Mucosa of rectum (tissue), 2 donors: ENCODE measurements at regions not wholly inside any gene's neighbourhood (a gene's known extent, or its start where the extent isn't known, plus 50 kb on each side); places are given as distances from the start of the nearest gene placed in this dataset.
"Not testable (repeated sequence)": the region's sequence is repeated elsewhere in the genome, so short reads cannot be mapped to it uniquely, and the experiment has no call there.

Source experiments
- H3K27ac ChIP-seq, 2 donors: one replicate each; pipeline ENCODE4 v1.7.0; 2013; ENCODE audit warnings: inconsistent platforms in 2 of 2, low read depth in 2 of 2, low read length in 2 of 2
- H3K27me3 ChIP-seq, 2 donors: one replicate each; pipeline ENCODE4 v1.7.0; 2013; ENCODE audit warnings: low read length in 2 of 2; ENCODE audit not compliant: control insufficient read depth in 2 of 2, insufficient read depth in 2 of 2
- H3K36me3 ChIP-seq, 2 donors: one replicate each; pipeline ENCODE4 v1.7.0; 2013; ENCODE audit warnings: low read length in 2 of 2; ENCODE audit not compliant: control insufficient read depth in 2 of 2, insufficient read depth in 2 of 2
- H3K4me1 ChIP-seq, 2 donors: one replicate each; pipeline ENCODE4 v1.7.0; 2013; ENCODE audit warnings: low read length in 2 of 2, mild to moderate bottlenecking in 1 of 2; ENCODE audit not compliant: control insufficient read depth in 2 of 2, insufficient read depth in 2 of 2
- H3K4me3 ChIP-seq, 2 donors: one replicate each; pipeline ENCODE4 v1.7.0; 2013; ENCODE audit warnings: low read length in 2 of 2
- H3K9ac ChIP-seq, 2 donors: one replicate each; pipeline ENCODE4 v1.7.0; 2013; ENCODE audit warnings: low read length in 2 of 2, low read depth in 1 of 2, mild to moderate bottlenecking in 1 of 2
- H3K9me3 ChIP-seq, 2 donors: one replicate each; pipeline ENCODE4 v1.7.0; 2013; ENCODE audit warnings: low read length in 2 of 2; ENCODE audit not compliant: control insufficient read depth in 2 of 2
- donor health status: healthy.
- donor health status: Normal muscosa, but diverticular disease.

DNA sequence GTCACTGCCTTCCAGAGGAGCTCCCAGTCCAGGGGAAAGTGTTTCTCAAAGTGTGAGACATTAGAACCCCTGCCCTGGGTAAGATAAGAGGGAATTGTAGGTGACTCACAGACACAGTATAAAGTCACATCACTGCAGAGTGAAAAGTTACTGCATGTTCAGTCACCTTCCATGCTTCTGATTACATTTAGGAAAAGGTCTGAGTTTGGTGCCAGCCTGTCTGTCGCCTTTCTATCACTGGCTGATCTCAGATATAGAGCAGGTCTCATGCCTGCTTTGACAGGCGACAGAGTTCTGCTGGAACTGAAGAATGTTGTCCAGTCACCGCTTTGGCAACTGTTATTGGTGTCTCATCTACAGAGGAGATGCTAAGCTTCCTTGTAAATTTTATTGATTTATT, 1078.6 kb downstream of the UQCRFS1 start:
- Histone ChIP-seq H3K36me3 (no peaks in the 10 kb centered on the region), H3K4me3 (no peak overlapping the region), H3K4me1 (no peaks in the 10 kb centered on the region), H3K27ac (no peak overlapping the region), H3K27me3 (no peaks in the 10 kb centered on the region), H3K9ac (no peak overlapping the region), H3K9me3 (no peaks in the 10 kb centered on the region)

GRCh38 chr19:28130881-28131280, 1082.1 kb downstream of the UQCRFS1 start:
- not testable (repeated sequence) for H3K9ac ChIP-seq, H3K9me3 ChIP-seq, H3K27me3 ChIP-seq, H3K27ac ChIP-seq, H3K4me1 ChIP-seq, H3K4me3 ChIP-seq, H3K36me3 ChIP-seq

GRCh38 chr19:28130066-28130511, 1082.9 kb downstream of the UQCRFS1 start:
- Histone ChIP-seq H3K4me1 (no peaks in the 10 kb centered on the region), H3K36me3 (no peaks in the 10 kb centered on the region), H3K27ac (no peak overlapping the region)

GRCh38 chr19:28128341-28128740, 1084.6 kb downstream of the UQCRFS1 start:
- Histone ChIP-seq H3K36me3 (no peaks in the 10 kb centered on the region), H3K4me1 (no peaks in the 10 kb centered on the region)

More at GRCh38 chr19:28130066-28130511, 1082.9 kb downstream of the UQCRFS1 start:
- H3K4me3 ChIP-seq, result no peak overlapping the region
- H3K27me3 ChIP-seq, result no peaks in the 10 kb centered on the region
- no peak overlapping the region for H3K9ac ChIP-seq
- no peaks in the 10 kb centered on the region for H3K9me3 ChIP-seq

GRCh38 chr19:28126135-28126898, 1086.6 kb downstream of the UQCRFS1 start:
- no peak overlapping the region for H3K27ac ChIP-seq
- no peaks in the 10 kb centered on the region for H3K9me3 ChIP-seq
- H3K4me1 ChIP-seq, result no peaks in the 10 kb centered on the region
- H3K27me3 ChIP-seq, result no peaks in the 10 kb centered on the region
- no peaks in the 10 kb centered on the region for H3K36me3 ChIP-seq
- H3K9ac ChIP-seq, result no peak overlapping the region
- H3K4me3 ChIP-seq, result no peak overlapping the region

More at GRCh38 chr19:28128341-28128740, 1084.6 kb downstream of the UQCRFS1 start:
- H3K4me3 ChIP-seq, result no peak overlapping the region
- no peaks in the 10 kb centered on the region for H3K27me3 ChIP-seq
- H3K27ac ChIP-seq, result no peak overlapping the region
- no peaks in the 10 kb centered on the region for H3K9me3 ChIP-seq
- H3K9ac ChIP-seq, result no peak overlapping the region

GRCh38 chr19:28122734-28123133, 1090.2 kb downstream of the UQCRFS1 start:
- Histone ChIP-seq H3K36me3 (no peaks in the 10 kb centered on the region), H3K9me3 (no peaks in the 10 kb centered on the region), H3K4me1 (no peaks in the 10 kb centered on the region), H3K27ac (no peak overlapping the region), H3K4me3 (no peak overlapping the region), H3K9ac (no peak overlapping the region), H3K27me3 (no peaks in the 10 kb centered on the region)

DNA sequence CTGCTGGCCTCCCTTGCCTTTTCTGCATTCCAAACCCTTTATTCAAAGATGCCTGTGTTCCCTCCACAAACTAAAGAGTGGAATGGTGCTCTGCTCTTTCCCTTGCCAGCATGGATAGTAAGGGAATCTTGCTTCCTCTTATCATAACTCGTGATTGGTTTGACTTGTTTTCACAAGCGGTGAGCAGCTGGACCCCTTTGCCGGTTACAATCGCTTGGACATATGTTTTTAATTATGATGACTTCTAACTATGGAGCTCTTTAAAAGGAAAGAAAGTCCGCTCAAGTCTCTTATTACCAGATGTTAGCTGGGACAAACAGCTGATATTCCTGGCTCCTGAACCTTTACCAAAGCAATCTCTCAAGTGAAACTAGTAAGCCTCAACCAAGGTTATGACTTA, 1094.7 kb downstream of the UQCRFS1 start:
- Histone ChIP-seq H3K9me3 (no peaks in the 10 kb centered on the region), H3K4me3 (no peak overlapping the region), H3K36me3 (no peaks in the 10 kb centered on the region), H3K27ac (no peak overlapping the region), H3K9ac (no peak overlapping the region), H3K27me3 (no peaks in the 10 kb centered on the region), H3K4me1 (no peaks in the 10 kb centered on the region)

- Histone ChIP-seq H3K9me3 (no peaks in the 10 kb centered on the region), H3K4me1 (no peaks in the 10 kb centered on the region), H3K27me3 (no peaks in the 10 kb centered on the region), H3K4me3 (no peak overlapping the region), H3K27ac (no peak overlapping the region), H3K9ac (no peak overlapping the region), H3K36me3 (no peaks in the 10 kb centered on the region)
Observed at GRCh38 chr19:28117143-28117542, 1095.8 kb downstream of the UQCRFS1 start.

DNA sequence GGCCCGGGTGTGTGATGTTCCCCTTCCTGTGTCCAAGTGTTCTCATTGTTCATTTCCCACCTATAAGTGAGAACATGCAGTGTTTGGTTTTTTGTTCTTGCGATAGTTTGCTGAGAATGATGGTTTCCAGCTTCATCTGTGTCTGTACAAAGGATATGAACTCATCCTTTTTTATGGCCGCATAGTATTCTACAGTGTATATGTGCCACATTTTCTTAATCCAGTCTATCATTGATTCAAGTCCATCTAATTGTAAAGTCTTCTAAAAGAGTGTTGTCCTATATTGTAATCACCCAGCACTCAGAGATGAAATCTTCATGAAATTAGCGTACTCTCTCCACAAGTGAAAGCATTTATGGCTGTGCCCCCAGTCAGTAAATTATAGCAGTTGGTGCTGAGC, 1096.6 kb downstream of the UQCRFS1 start:
- H3K36me3 ChIP-seq, H3K9me3 ChIP-seq, H3K27ac ChIP-seq, H3K9ac ChIP-seq, H3K27me3 ChIP-seq, H3K4me1 ChIP-seq, H3K4me3 ChIP-seq: not testable (repeated sequence)

GRCh38 chr19:28103921-28104320, 1109.0 kb downstream of the UQCRFS1 start:
- no peak overlapping the region for H3K27ac ChIP-seq
- no peak overlapping the region for H3K9ac ChIP-seq
- no peaks in the 10 kb centered on the region for H3K36me3 ChIP-seq
- no peaks in the 10 kb centered on the region for H3K9me3 ChIP-seq
- no peaks in the 10 kb centered on the region for H3K27me3 ChIP-seq
- no peaks in the 10 kb centered on the region for H3K4me1 ChIP-seq
- no peak overlapping the region for H3K4me3 ChIP-seq
